ENCODE measurements at regions not wholly inside any gene's neighbourhood (a gene's known extent, or its start where the extent isn't known, plus 50 kb on each side); places are given as distances from the start of the nearest gene placed in this dataset.
A peak's percentile ranks its signal among the peaks of the same experiment; 100 is the strongest.
"Not testable (repeated sequence)": the region's sequence is repeated elsewhere in the genome, so short reads cannot be mapped to it uniquely, and the experiment has no call there.

- not testable (repeated sequence) for H2AFZ ChIP-seq (ENCODE audit: low read length); H3K4me1 ChIP-seq (ENCODE audit: insufficient read depth, low read length, poor library complexity, severe bottlenecking); H3K9me2 ChIP-seq (replicated peaks; ENCODE audit: low read depth, low read length); H3K9ac ChIP-seq (ENCODE audit: low read depth, low read length, poor library complexity, severe bottlenecking); H3K36me3 ChIP-seq (ENCODE audit: insufficient read depth, low read length); H3K4me2 ChIP-seq (ENCODE audit: low read depth, low read length, poor library complexity, severe bottlenecking); H4K20me1 ChIP-seq (ENCODE audit: insufficient read depth, low read length, poor library complexity, severe bottlenecking); H3K79me2 ChIP-seq (ENCODE audit: insufficient read depth, low read length); H3K4me3 ChIP-seq (ENCODE audit: low read length, poor library complexity, severe bottlenecking); H3F3A ChIP-seq (ENCODE audit: low read depth); H3K9me3 ChIP-seq (ENCODE audit: insufficient read depth, low read depth, low read length); H3K27me3 ChIP-seq (ENCODE audit: insufficient read depth, low read length, poor library complexity, severe bottlenecking)
Observed at GRCh38 chr17:45554479-45554878, 64.0 kb upstream of the PLEKHM1 start.

DNA sequence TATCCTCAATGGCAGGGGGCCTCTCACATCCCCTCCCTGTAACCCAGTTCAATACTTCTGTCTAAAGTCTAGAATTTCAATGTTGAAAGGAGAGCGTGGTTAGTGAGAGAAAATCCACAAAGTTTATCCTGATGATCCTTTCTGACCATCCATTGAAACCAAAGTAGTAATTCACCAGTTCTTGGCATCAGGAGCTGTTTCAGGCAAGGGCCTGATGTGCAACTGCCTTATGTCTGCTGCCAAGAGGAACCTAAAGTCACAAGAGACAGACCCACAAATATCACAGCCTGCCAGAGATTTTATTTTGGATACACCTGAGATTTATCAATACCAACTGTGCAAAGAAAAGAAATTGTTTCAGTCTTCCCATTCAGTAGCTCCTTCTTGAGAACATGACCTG lies 68.3 kb upstream of the PLEKHM1 start:
- H3K36me3 ChIP-seq (ENCODE audit: insufficient read depth, low read length); H3K4me3 ChIP-seq (ENCODE audit: low read length, poor library complexity, severe bottlenecking); H3K9ac ChIP-seq (ENCODE audit: low read depth, low read length, poor library complexity, severe bottlenecking); H3K4me2 ChIP-seq (ENCODE audit: low read depth, low read length, poor library complexity, severe bottlenecking); H3K4me1 ChIP-seq (ENCODE audit: insufficient read depth, low read length, poor library complexity, severe bottlenecking); H3K9me2 ChIP-seq (replicated peaks; ENCODE audit: low read depth, low read length); H3K9me3 ChIP-seq (ENCODE audit: insufficient read depth, low read depth, low read length); H2AFZ ChIP-seq (ENCODE audit: low read length); H3K27me3 ChIP-seq (ENCODE audit: insufficient read depth, low read length, poor library complexity, severe bottlenecking); H4K20me1 ChIP-seq (ENCODE audit: insufficient read depth, low read length, poor library complexity, severe bottlenecking); H3F3A ChIP-seq (ENCODE audit: low read depth): not testable (repeated sequence)
- peaks cover 16% of the 10 kb centered on the region for H3K79me2 ChIP-seq (ENCODE audit: insufficient read depth, low read length)

- H3K9me3 ChIP-seq (ENCODE audit: insufficient read depth, low read depth, low read length); H3K4me2 ChIP-seq (ENCODE audit: low read depth, low read length, poor library complexity, severe bottlenecking); H3K4me1 ChIP-seq (ENCODE audit: insufficient read depth, low read length, poor library complexity, severe bottlenecking); H3F3A ChIP-seq (ENCODE audit: low read depth); H3K27me3 ChIP-seq (ENCODE audit: insufficient read depth, low read length, poor library complexity, severe bottlenecking); H3K9ac ChIP-seq (ENCODE audit: low read depth, low read length, poor library complexity, severe bottlenecking); H2AFZ ChIP-seq (ENCODE audit: low read length); H3K9me2 ChIP-seq (replicated peaks; ENCODE audit: low read depth, low read length); H3K4me3 ChIP-seq (ENCODE audit: low read length, poor library complexity, severe bottlenecking); H3K36me3 ChIP-seq (ENCODE audit: insufficient read depth, low read length): not testable (repeated sequence)
- peaks cover 23% of the 10 kb centered on the region for H4K20me1 ChIP-seq (ENCODE audit: insufficient read depth, low read length, poor library complexity, severe bottlenecking)
- peaks cover 55% of the 10 kb centered on the region for H3K79me2 ChIP-seq (ENCODE audit: insufficient read depth, low read length)
Observed at GRCh38 chr17:45562868-45563267, 72.3 kb upstream of the PLEKHM1 start.

DNA sequence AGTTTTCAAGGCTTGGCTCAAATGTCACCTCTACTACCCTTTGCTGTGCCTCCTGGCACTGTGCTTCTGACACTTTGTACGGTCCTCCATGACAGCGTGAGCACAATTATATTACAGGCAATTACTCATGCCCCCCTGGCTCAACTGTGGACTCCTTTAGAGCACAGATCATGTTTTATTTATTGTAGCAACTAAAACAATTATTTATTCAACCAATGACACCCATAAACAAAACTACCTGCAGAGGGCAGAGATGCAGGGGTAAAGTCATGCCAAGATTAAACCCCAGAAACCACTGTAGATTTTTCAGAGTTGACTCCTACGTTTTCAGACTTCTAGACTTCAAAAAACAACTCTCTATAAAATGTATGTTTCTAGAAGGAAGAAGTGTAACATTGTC lies 72.8 kb upstream of the PLEKHM1 start:
- not testable (repeated sequence) for H3K4me2 ChIP-seq (ENCODE audit: low read depth, low read length, poor library complexity, severe bottlenecking); H3K27me3 ChIP-seq (ENCODE audit: insufficient read depth, low read length, poor library complexity, severe bottlenecking); H3K4me3 ChIP-seq (ENCODE audit: low read length, poor library complexity, severe bottlenecking); H3K9me3 ChIP-seq (ENCODE audit: insufficient read depth, low read depth, low read length); H3K9me2 ChIP-seq (replicated peaks; ENCODE audit: low read depth, low read length); H3K4me1 ChIP-seq (ENCODE audit: insufficient read depth, low read length, poor library complexity, severe bottlenecking); H3F3A ChIP-seq (ENCODE audit: low read depth); H3K9ac ChIP-seq (ENCODE audit: low read depth, low read length, poor library complexity, severe bottlenecking); H3K36me3 ChIP-seq (ENCODE audit: insufficient read depth, low read length); H2AFZ ChIP-seq (ENCODE audit: low read length)
- peaks cover 59% of the 10 kb centered on the region for H3K79me2 ChIP-seq (ENCODE audit: insufficient read depth, low read length)
- TF ChIP-seq CTCF (conservative IDR thresholded peaks at IDR 0.05; ENCODE audit: low read length), result peak; percentile 27
- peaks cover 23% of the 10 kb centered on the region for H4K20me1 ChIP-seq (ENCODE audit: insufficient read depth, low read length, poor library complexity, severe bottlenecking)

- H3K4me2 ChIP-seq (ENCODE audit: low read depth, low read length, poor library complexity, severe bottlenecking); H3K9ac ChIP-seq (ENCODE audit: low read depth, low read length, poor library complexity, severe bottlenecking); H2AFZ ChIP-seq (ENCODE audit: low read length); H3K9me3 ChIP-seq (ENCODE audit: insufficient read depth, low read depth, low read length); H3K27me3 ChIP-seq (ENCODE audit: insufficient read depth, low read length, poor library complexity, severe bottlenecking); H3F3A ChIP-seq (ENCODE audit: low read depth); H3K36me3 ChIP-seq (ENCODE audit: insufficient read depth, low read length); H3K9me2 ChIP-seq (replicated peaks; ENCODE audit: low read depth, low read length); H3K4me1 ChIP-seq (ENCODE audit: insufficient read depth, low read length, poor library complexity, severe bottlenecking); H3K4me3 ChIP-seq (ENCODE audit: low read length, poor library complexity, severe bottlenecking): not testable (repeated sequence)
- Histone ChIP-seq H4K20me1 (ENCODE audit: insufficient read depth, low read length, poor library complexity, severe bottlenecking) (peaks cover 17% of the 10 kb centered on the region), H3K79me2 (ENCODE audit: insufficient read depth, low read length) (peaks cover 84% of the 10 kb centered on the region)
Observed at GRCh38 chr17:45568275-45568674, 77.8 kb upstream of the PLEKHM1 start.

GRCh38 chr17:45573326-45573725 lies 82.8 kb upstream of the PLEKHM1 start:
- H3K27me3 ChIP-seq (ENCODE audit: insufficient read depth, low read length, poor library complexity, severe bottlenecking); H3K4me3 ChIP-seq (ENCODE audit: low read length, poor library complexity, severe bottlenecking); H3F3A ChIP-seq (ENCODE audit: low read depth); H2AFZ ChIP-seq (ENCODE audit: low read length); H3K9me3 ChIP-seq (ENCODE audit: insufficient read depth, low read depth, low read length); H3K9me2 ChIP-seq (replicated peaks; ENCODE audit: low read depth, low read length): not testable (repeated sequence)
- Histone ChIP-seq H4K20me1 (ENCODE audit: insufficient read depth, low read length, poor library complexity, severe bottlenecking) (peaks cover 51% of the 10 kb centered on the region), H3K4me2 (ENCODE audit: low read depth, low read length, poor library complexity, severe bottlenecking) (peak overlapping the region; percentile 95), H3K36me3 (ENCODE audit: insufficient read depth, low read length) (peaks cover 31% of the 10 kb centered on the region; the same call in 1 of the 2 replicates), H3K4me1 (ENCODE audit: insufficient read depth, low read length, poor library complexity, severe bottlenecking) (peaks cover 48% of the 10 kb centered on the region), H3K9ac (ENCODE audit: low read depth, low read length, poor library complexity, severe bottlenecking) (peak overlapping the region; percentile 18), H3K79me2 (ENCODE audit: insufficient read depth, low read length) (peaks cover 86% of the 10 kb centered on the region)

Measured in Loucy (cell line).